Lower leg skin (tissue), 3 donors: ENCODE measurements at regions not wholly inside any gene's neighbourhood (a gene's known extent, or its start where the extent isn't known, plus 50 kb on each side); places are given as distances from the start of the nearest gene placed in this dataset.

Experiments used
- POLR2A ChIP-seq, 2 donors: fragments of 450-650 bp; IDR thresholded peaks; one replicate each; pipeline ENCODE4 v1.6.1; 2016 to 2017; ENCODE audit warnings: antibody characterized with exemption in 2 of 2, mild to moderate bottlenecking in 1 of 2, moderate library complexity in 1 of 2
- TF ChIP-seq, protein P1 (sequence below), 3 donors: fragments of 450-650 bp; IDR thresholded peaks; one replicate each; pipeline ENCODE4 v1.5.1; 2016; ENCODE audit warnings: antibody characterized with exemption in 3 of 3, mild to moderate bottlenecking in 3 of 3, moderate library complexity in 2 of 3

DNA sequence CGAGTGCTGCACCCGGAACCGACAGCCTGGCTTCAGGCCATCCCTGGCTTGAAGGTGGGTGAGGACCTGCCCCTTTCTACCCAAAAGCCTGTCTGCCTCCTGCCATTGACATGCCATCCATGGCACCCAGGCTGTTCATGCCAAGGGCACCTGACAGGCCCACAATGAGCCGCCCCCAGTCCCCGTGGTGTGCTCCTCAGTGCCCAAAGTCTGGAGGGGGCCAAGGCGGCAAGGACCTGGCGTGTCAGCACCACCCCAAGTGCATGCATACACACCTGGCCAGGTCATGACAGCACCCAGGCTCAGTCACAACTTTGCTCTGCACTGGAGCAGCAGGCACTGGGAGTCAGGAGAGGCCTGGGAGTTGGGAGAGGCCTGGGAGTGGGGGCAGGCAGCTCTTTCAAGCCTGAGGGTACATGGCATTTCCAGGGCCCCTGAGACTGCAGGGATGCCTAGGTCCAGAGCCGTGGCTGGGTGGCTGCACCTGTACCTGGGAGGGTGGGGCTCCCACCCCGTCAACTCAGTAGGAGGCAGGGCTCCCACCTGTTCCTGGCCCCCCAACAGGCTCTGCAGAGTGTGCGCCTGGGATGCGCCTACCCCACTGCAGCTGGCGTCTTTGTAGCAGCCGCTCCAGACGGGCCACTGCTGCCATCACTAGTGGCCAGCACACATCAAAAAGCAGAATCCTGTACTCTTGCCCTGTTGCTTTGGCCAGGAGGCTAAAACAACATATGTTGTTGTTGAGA, 71.7 kb downstream of the ZNF467 start:
- TF ChIP-seq, protein P1, sequence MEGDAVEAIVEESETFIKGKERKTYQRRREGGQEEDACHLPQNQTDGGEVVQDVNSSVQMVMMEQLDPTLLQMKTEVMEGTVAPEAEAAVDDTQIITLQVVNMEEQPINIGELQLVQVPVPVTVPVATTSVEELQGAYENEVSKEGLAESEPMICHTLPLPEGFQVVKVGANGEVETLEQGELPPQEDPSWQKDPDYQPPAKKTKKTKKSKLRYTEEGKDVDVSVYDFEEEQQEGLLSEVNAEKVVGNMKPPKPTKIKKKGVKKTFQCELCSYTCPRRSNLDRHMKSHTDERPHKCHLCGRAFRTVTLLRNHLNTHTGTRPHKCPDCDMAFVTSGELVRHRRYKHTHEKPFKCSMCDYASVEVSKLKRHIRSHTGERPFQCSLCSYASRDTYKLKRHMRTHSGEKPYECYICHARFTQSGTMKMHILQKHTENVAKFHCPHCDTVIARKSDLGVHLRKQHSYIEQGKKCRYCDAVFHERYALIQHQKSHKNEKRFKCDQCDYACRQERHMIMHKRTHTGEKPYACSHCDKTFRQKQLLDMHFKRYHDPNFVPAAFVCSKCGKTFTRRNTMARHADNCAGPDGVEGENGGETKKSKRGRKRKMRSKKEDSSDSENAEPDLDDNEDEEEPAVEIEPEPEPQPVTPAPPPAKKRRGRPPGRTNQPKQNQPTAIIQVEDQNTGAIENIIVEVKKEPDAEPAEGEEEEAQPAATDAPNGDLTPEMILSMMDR (IDR thresholded peaks at IDR 0.05) = no peak
- no peak for TF ChIP-seq POLR2A (IDR thresholded peaks at IDR 0.05)
